HepG2 (cell line): ENCODE measurements at regions not wholly inside any gene's neighbourhood (a gene's known extent, or its start where the extent isn't known, plus 50 kb on each side); places are given as distances from the start of the nearest gene placed in this dataset.

Source experiments
- CBX2 ChIP-seq, 2 experiments: fragments of 200-600 bp in 1 of 2; sonication (generic); formaldehyde crosslinking in 1 of 2; IDR thresholded peaks; 2 replicates each; pipeline versions ENCODE4 v1.7.0 to v1.8.1; 2018 to 2022; ENCODE audit warnings: low read depth in 2 of 2, low read length in 1 of 2, mild to moderate bottlenecking in 1 of 2, missing genetic modification reagents in 1 of 2
- ETV5 ChIP-seq: IDR thresholded peaks from 2 replicates; pipeline ENCODE4 v1.6.1; 2018; ENCODE audit warnings: missing biosample characterization, missing genetic modification reagents, inconsistent platforms, borderline replicate concordance
- HOXA3 ChIP-seq: sonication (generic); formaldehyde crosslinking; IDR thresholded peaks from 2 replicates; pipeline ENCODE4 v1.5.0; 2020; ENCODE audit warnings: missing genetic modification reagents
- HOXA5 ChIP-seq: sonication (generic); formaldehyde crosslinking; IDR thresholded peaks from 2 replicates; pipeline ENCODE4 v1.4.0; 2020; ENCODE audit warnings: missing genetic modification reagents
- KAT7 ChIP-seq: IDR thresholded peaks from 2 replicates; pipeline ENCODE4 v1.6.1; 2018; ENCODE audit warnings: borderline replicate concordance, missing compliant biosample characterization
- KDM4B ChIP-seq: sonication (generic); formaldehyde crosslinking; IDR thresholded peaks from 2 replicates; pipeline ENCODE4 v1.4.0; 2020; ENCODE audit warnings: missing genetic modification reagents
- KLF16 ChIP-seq, 2 experiments: sonication (generic) in 1 of 2; formaldehyde crosslinking in 1 of 2; IDR thresholded peaks; 2 replicates each; pipeline versions ENCODE4 v1.6.1 to v1.8.0; 2016 to 2023; ENCODE audit warnings: missing genetic modification reagents in 2 of 2, missing compliant biosample characterization in 1 of 2
- NCOA1 ChIP-seq: sonication (generic); formaldehyde crosslinking; IDR thresholded peaks from 2 replicates; pipeline ENCODE4 v1.9.0; 2021; ENCODE audit warnings: missing genetic modification reagents
- NCOA2 ChIP-seq: sonication (generic); formaldehyde crosslinking; IDR thresholded peaks from 2 replicates; pipeline ENCODE4 v1.8.0; 2022; ENCODE audit warnings: inconsistent platforms
- REST ChIP-seq, 2 experiments: IDR thresholded peaks; 2 replicates each; pipeline ENCODE4 v1.6.1; 2011 to 2012; ENCODE audit warnings: low read length in 2 of 2, borderline replicate concordance in 1 of 2, low read depth in 1 of 2, mild to moderate bottlenecking in 1 of 2, moderate library complexity in 1 of 2
- ZMYM4 ChIP-seq: sonication (generic); formaldehyde crosslinking; IDR thresholded peaks from 2 replicates; pipeline ENCODE4 v1.8.1; 2023; ENCODE audit warnings: mild to moderate bottlenecking, missing genetic modification reagents
- ZNF225 ChIP-seq: sonication (generic); formaldehyde crosslinking; IDR thresholded peaks from 2 replicates; pipeline ENCODE4 v1.4.0; 2020; ENCODE audit warnings: mild to moderate bottlenecking, missing genetic modification reagents
- ZNF3 ChIP-seq: IDR thresholded peaks from 2 replicates; pipeline ENCODE4 v1.7.0; 2017; ENCODE audit warnings: inconsistent platforms
- ZSCAN12 ChIP-seq: sonication (generic); formaldehyde crosslinking; IDR thresholded peaks from 2 replicates; pipeline ENCODE4 v1.9.0; 2021; ENCODE audit warnings: mild to moderate bottlenecking, missing genetic modification reagents
- TF ChIP-seq, protein P1 (sequence below), 2 experiments: sonication (generic) in 1 of 2; formaldehyde crosslinking in 1 of 2; IDR thresholded peaks; 2 replicates each; pipeline versions ENCODE4 v1.5.1 to v1.6.1; 2011 to 2020; ENCODE audit warnings: borderline replicate concordance in 1 of 2, low read depth in 1 of 2, low read length in 1 of 2, mild to moderate bottlenecking in 1 of 2, missing genetic modification reagents in 1 of 2, moderate library complexity in 1 of 2
- TF ChIP-seq, protein P2 (sequence below): sonication (generic); formaldehyde crosslinking; IDR thresholded peaks from 2 replicates; pipeline ENCODE4 v1.8.0; 2022; ENCODE audit warnings: mild to moderate bottlenecking, missing genetic modification reagents; ENCODE audit not compliant: insufficient replicate concordance

DNA sequence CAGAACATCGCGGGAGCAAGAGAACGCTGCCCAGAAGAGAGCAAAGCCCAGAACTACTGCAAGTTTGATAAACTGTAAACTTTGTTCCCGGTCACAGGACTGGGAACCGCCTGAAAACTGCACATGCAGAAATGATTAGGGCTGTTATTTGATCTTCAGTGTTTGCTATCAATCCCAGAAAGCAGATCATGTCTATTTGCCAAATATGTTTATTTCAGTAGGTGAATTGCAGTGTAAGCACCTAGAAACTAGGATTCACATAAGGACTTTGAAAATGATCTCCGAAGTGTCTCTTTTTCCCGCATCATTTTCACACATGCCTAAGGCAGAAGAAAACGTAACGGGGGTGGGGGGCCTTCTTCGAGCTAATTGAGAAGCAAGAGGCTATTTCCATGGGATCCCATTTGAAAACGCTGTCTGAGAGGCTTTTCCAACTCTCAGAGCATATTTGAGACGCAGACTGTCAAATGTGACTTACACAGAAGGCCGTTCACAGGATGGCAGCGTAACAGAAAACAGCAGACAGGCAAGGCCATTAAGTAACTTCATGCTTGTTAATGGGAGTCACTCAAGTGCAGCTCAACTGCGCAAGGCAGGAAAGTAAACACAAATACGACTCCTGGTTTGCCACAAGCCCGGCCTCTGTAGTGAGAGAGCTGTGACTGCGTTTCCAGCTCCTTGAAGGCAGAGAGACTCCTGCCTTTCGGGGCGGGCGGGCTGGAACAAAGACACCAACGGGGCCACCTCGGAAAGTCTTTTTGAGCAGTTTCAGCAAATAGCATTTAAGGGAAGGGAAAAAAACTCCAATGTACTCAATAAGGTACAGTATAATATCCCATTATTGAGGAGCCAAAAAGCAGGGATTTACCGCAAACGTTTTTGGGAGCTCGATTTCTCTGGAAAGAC lies 144.7 kb upstream of the ZNF217 start (continued):
- TF ChIP-seq, protein P1, sequence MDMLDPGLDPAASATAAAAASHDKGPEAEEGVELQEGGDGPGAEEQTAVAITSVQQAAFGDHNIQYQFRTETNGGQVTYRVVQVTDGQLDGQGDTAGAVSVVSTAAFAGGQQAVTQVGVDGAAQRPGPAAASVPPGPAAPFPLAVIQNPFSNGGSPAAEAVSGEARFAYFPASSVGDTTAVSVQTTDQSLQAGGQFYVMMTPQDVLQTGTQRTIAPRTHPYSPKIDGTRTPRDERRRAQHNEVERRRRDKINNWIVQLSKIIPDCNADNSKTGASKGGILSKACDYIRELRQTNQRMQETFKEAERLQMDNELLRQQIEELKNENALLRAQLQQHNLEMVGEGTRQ (IDR thresholded peaks at IDR 0.05; ENCODE audit: low read depth, low read length): 0 out of 2 replicates have a peak, but pooled peaks have one; percentile 10
- TF ChIP-seq, protein P1 (CRISPR knock-in tag; IDR thresholded peaks at IDR 0.05; ENCODE audit: borderline replicate concordance): no peak
- TF ChIP-seq ZSCAN12 (CRISPR knock-in tag) (no peak), KAT7 (CRISPR knock-in tag) (peak; percentile 94), ZNF225 (peak; percentile 82; the same call in 1 of the 2 replicates), HOXA5 (peak; percentile 87), ZMYM4 (CRISPR knock-in tag) (peak; percentile 91), KDM4B (CRISPR knock-in tag) (peak; percentile 93), REST (IDR thresholded peaks at IDR 0.05; ENCODE audit: borderline replicate concordance in 1 of 2, low read depth in 1 of 2, low read length in 2 of 2) (0 out of 4 replicates have a peak, but pooled peaks of 1 of the 2 experiments have one; percentile 19), ETV5 (CRISPR knock-in tag) (peak; percentile 59; the same call in 1 of the 2 replicates), CBX2 (IDR thresholded peaks at IDR 0.05; ENCODE audit: low read depth, low read length) (peak; percentile 49; the same call in 1 of the 2 replicates), CBX2 (CRISPR knock-in tag; IDR thresholded peaks at IDR 0.05; ENCODE audit: low read depth) (no peak; the same call in 1 of the 2 replicates), HOXA3 (CRISPR knock-in tag) (peak; percentile 83; the same call in 1 of the 2 replicates), NCOA1 (peak; percentile 95), KLF16 (CRISPR knock-in tag; IDR thresholded peaks at IDR 0.05) (peak in 1 of 2 experiments; percentile 86; a peak in 2 of 4 replicates), NCOA2 (CRISPR knock-in tag) (peak; percentile 62; the same call in 1 of the 2 replicates), ZNF3 (CRISPR knock-in tag) (peak; percentile 80; the same call in 1 of the 2 replicates)
- TF ChIP-seq, protein P2, sequence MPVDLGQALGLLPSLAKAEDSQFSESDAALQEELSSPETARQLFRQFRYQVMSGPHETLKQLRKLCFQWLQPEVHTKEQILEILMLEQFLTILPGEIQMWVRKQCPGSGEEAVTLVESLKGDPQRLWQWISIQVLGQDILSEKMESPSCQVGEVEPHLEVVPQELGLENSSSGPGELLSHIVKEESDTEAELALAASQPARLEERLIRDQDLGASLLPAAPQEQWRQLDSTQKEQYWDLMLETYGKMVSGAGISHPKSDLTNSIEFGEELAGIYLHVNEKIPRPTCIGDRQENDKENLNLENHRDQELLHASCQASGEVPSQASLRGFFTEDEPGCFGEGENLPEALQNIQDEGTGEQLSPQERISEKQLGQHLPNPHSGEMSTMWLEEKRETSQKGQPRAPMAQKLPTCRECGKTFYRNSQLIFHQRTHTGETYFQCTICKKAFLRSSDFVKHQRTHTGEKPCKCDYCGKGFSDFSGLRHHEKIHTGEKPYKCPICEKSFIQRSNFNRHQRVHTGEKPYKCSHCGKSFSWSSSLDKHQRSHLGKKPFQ (CRISPR knock-in tag): peak; percentile 93
